ENCODE measurements at regions not wholly inside any gene's neighbourhood (a gene's known extent, or its start where the extent isn't known, plus 50 kb on each side); places are given as distances from the start of the nearest gene placed in this dataset.

GRCh38 chr16:13552960-13553257 lies 367.0 kb upstream of the ERCC4 start:
- Histone ChIP-seq H3K4me3 (replicated peaks in 1 of 2; ENCODE audit: low read depth in 1 of 2, low read length in 2 of 2) (no peak overlapping the region), H3K9me2 (ENCODE audit: insufficient read depth) (no peaks in the 10 kb centered on the region), H3K79me2 (ENCODE audit: insufficient read depth, low read length) (no peaks in the 10 kb centered on the region), H4K20me1 (ENCODE audit: insufficient read depth) (no peaks in the 10 kb centered on the region), H3K9me3 (ENCODE audit: control insufficient read depth in 1 of 2, insufficient read depth in 1 of 2, low read depth in 1 of 2, low read length in 2 of 2) (no peaks in the 10 kb centered on the region), H3K4me1 (ENCODE audit: control insufficient read depth in 1 of 2, insufficient read depth in 2 of 2, low read length in 2 of 2) (no peaks in the 10 kb centered on the region), H2AFZ (ENCODE audit: low read depth, low read length, poor library complexity, severe bottlenecking) (no peak overlapping the region), H3K27me3 (ENCODE audit: insufficient read depth, low read length) (no peaks in the 10 kb centered on the region), H3K36me3 (ENCODE audit: control insufficient read depth in 1 of 2, insufficient read depth in 2 of 2, low read length in 2 of 2) (no peaks in the 10 kb centered on the region), H3K27ac (ENCODE audit: low read depth, low read length) (no peak overlapping the region), H3K9ac (ENCODE audit: low read length) (no peak overlapping the region), H3K4me2 (ENCODE audit: low read length) (no peak overlapping the region)
- intact Hi-C loops (cut with micrococcal nuclease) = no loop called here
- ChIA-PET CTCF (no interaction called here), RAD21 (ENCODE audit: low non-redundant PET in 1 of 2, low total read pairs in 2 of 2, uncharacterized antibody in 2 of 2, unreplicated experiment in 2 of 2) (no interaction called here), POLR2A (no interaction called here)
- ATAC-seq (no peak), DNase-seq (ENCODE audit: low read depth, low spot score) (no peak)
- TF ChIP-seq FOSL1 (IDR thresholded peaks at IDR 0.05; ENCODE audit: low read depth) (no peak), POLR2A (IDR thresholded peaks at IDR 0.05; ENCODE audit: borderline replicate concordance, extremely low read depth, insufficient read depth, insufficient read length) (no peak)
- BruUV-seq (replicated peaks) = no TSS peak

- no peaks in the 10 kb centered on the region for H3K36me3 ChIP-seq (ENCODE audit: control insufficient read depth in 1 of 2, insufficient read depth in 2 of 2, low read length in 2 of 2)
- H3K27ac ChIP-seq (ENCODE audit: low read depth, low read length) = no peak overlapping the region
- H3K4me2 ChIP-seq (ENCODE audit: low read length) = no peak overlapping the region
- ChIA-PET CTCF (no interaction called here), POLR2A (interaction anchor here (0.7 kb wide), 1 partner anchor 366 kb away, joined by 3 read pairs; the partner anchor contains the start of gene ERCC4), RAD21 (ENCODE audit: low non-redundant PET in 1 of 2, low total read pairs in 2 of 2, uncharacterized antibody in 2 of 2, unreplicated experiment in 2 of 2) (no interaction called here)
- ATAC-seq (no peak), DNase-seq (ENCODE audit: low read depth, low spot score) (no peak)
- H3K4me3 ChIP-seq (replicated peaks in 1 of 2; ENCODE audit: low read depth in 1 of 2, low read length in 2 of 2) = no peak overlapping the region
- H2AFZ ChIP-seq (ENCODE audit: low read depth, low read length, poor library complexity, severe bottlenecking) = no peak overlapping the region
- no peaks in the 10 kb centered on the region for H3K9me3 ChIP-seq (ENCODE audit: control insufficient read depth in 1 of 2, insufficient read depth in 1 of 2, low read depth in 1 of 2, low read length in 2 of 2)
- no peaks in the 10 kb centered on the region for H3K27me3 ChIP-seq (ENCODE audit: insufficient read depth, low read length)
- no TSS peak for BruUV-seq (replicated peaks)
- no peaks in the 10 kb centered on the region for H3K79me2 ChIP-seq (ENCODE audit: insufficient read depth, low read length)
- no peaks in the 10 kb centered on the region for H3K4me1 ChIP-seq (ENCODE audit: control insufficient read depth in 1 of 2, insufficient read depth in 2 of 2, low read length in 2 of 2)
- H4K20me1 ChIP-seq (ENCODE audit: insufficient read depth) = no peaks in the 10 kb centered on the region
- H3K9ac ChIP-seq (ENCODE audit: low read length) = no peak overlapping the region
- H3K9me2 ChIP-seq (ENCODE audit: insufficient read depth) = no peaks in the 10 kb centered on the region
- TF ChIP-seq POLR2A (IDR thresholded peaks at IDR 0.05; ENCODE audit: borderline replicate concordance, extremely low read depth, insufficient read depth, insufficient read length) = no peak
- TF ChIP-seq, protein P1, sequence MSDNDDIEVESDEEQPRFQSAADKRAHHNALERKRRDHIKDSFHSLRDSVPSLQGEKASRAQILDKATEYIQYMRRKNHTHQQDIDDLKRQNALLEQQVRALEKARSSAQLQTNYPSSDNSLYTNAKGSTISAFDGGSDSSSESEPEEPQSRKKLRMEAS (IDR thresholded peaks at IDR 0.05) = no peak
- no peak for TF ChIP-seq ATF3 (IDR thresholded peaks at IDR 0.05)
- TF ChIP-seq TCF7L2 (IDR thresholded peaks at IDR 0.05; ENCODE audit: borderline replicate concordance, extremely low read depth, insufficient read depth, insufficient read length) = no peak
- intact Hi-C loops (cut with micrococcal nuclease) = no loop called here
Measured at GRCh38 chr16:13553453-13553985, 366.4 kb upstream of the ERCC4 start.
